Prostate gland (tissue), 2 donors: ENCODE measurements at regions not wholly inside any gene's neighbourhood (a gene's known extent, or its start where the extent isn't known, plus 50 kb on each side); places are given as distances from the start of the nearest gene placed in this dataset.

ENCODE experiments used
- POLR2A ChIP-seq: fragments of 450-650 bp; IDR thresholded peaks from one replicate; pipeline ENCODE4 v1.6.1; 2016; ENCODE audit warnings: antibody characterized with exemption, mild to moderate bottlenecking
- TF ChIP-seq, protein P1 (sequence below), 4 experiments: fragments of 200-600 bp in 2 of 4; fragments of 450-650 bp in 2 of 4; sonication (generic) in 2 of 4; IDR thresholded peaks; 1 replicate in 3 of 4; 2 replicates in 1 of 4; pipeline ENCODE4 v1.5.1; 2016 to 2019; ENCODE audit warnings: antibody characterized with exemption in 4 of 4, mild to moderate bottlenecking in 2 of 4, moderate library complexity in 2 of 4

GRCh38 chr5:157923765-157924164 is 64.8 kb upstream of the CLINT1 start:
- no peak for TF ChIP-seq POLR2A
- TF ChIP-seq, protein P1, sequence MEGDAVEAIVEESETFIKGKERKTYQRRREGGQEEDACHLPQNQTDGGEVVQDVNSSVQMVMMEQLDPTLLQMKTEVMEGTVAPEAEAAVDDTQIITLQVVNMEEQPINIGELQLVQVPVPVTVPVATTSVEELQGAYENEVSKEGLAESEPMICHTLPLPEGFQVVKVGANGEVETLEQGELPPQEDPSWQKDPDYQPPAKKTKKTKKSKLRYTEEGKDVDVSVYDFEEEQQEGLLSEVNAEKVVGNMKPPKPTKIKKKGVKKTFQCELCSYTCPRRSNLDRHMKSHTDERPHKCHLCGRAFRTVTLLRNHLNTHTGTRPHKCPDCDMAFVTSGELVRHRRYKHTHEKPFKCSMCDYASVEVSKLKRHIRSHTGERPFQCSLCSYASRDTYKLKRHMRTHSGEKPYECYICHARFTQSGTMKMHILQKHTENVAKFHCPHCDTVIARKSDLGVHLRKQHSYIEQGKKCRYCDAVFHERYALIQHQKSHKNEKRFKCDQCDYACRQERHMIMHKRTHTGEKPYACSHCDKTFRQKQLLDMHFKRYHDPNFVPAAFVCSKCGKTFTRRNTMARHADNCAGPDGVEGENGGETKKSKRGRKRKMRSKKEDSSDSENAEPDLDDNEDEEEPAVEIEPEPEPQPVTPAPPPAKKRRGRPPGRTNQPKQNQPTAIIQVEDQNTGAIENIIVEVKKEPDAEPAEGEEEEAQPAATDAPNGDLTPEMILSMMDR (IDR thresholded peaks at IDR 0.05): no peak
